GM19035 (cell line): ENCODE measurements at regions not wholly inside any gene's neighbourhood (a gene's known extent, or its start where the extent isn't known, plus 50 kb on each side); places are given as distances from the start of the nearest gene placed in this dataset.

Experiments used
- ATAC-seq: cut with Tn5 transposase; IDR thresholded peaks from one replicate; pipeline ENCODE4 v1.9.1; 2021; ENCODE audit not compliant: unreplicated experiment

GRCh38 chr5:82349652-82350051, 71.5 kb upstream of the RPS23 start:
- no peak for ATAC-seq

- ATAC-seq: no peak
Measured at GRCh38 chr5:82348784-82349425, 70.8 kb upstream of the RPS23 start.

GRCh38 chr5:82347201-82347865, 69.2 kb upstream of the RPS23 start:
- no peak for ATAC-seq

- no peak for ATAC-seq
Measured at GRCh38 chr5:82346399-82347165, 68.4 kb upstream of the RPS23 start.

- ATAC-seq: no peak
Measured at GRCh38 chr5:82345108-82345507, 67.0 kb upstream of the RPS23 start.

- no peak for ATAC-seq
Measured at GRCh38 chr5:82341325-82341724, 63.2 kb upstream of the RPS23 start.

GRCh38 chr5:82340799-82341198, 62.6 kb upstream of the RPS23 start:
- ATAC-seq: no peak

- ATAC-seq: no peak
Measured at GRCh38 chr5:82339792-82340191, 61.6 kb upstream of the RPS23 start.

GRCh38 chr5:82338771-82339373, 60.7 kb upstream of the RPS23 start:
- ATAC-seq: no peak

- no peak for ATAC-seq
Measured at GRCh38 chr5:82336959-82337351, 58.8 kb upstream of the RPS23 start.

- ATAC-seq: no peak
Measured at GRCh38 chr5:82336226-82336958, 58.2 kb upstream of the RPS23 start.

GRCh38 chr5:82335806-82336205, 57.7 kb upstream of the RPS23 start:
- no peak for ATAC-seq

GRCh38 chr5:82334856-82335255, 56.7 kb upstream of the RPS23 start:
- no peak for ATAC-seq

GRCh38 chr5:82334085-82334692, 56.0 kb upstream of the RPS23 start:
- ATAC-seq: no peak

- ATAC-seq: no peak
Measured at GRCh38 chr5:82332886-82333615, 54.9 kb upstream of the RPS23 start.

GRCh38 chr5:82332064-82332855, 54.1 kb upstream of the RPS23 start:
- ATAC-seq: no peak

GRCh38 chr5:82331557-82331956, 53.4 kb upstream of the RPS23 start:
- ATAC-seq: no peak

- ATAC-seq: no peak
Measured at GRCh38 chr5:82330530-82331270, 52.5 kb upstream of the RPS23 start.
